Mesodermal cell (in vitro differentiated cells): ENCODE measurements at regions not wholly inside any gene's neighbourhood (a gene's known extent, or its start where the extent isn't known, plus 50 kb on each side); places are given as distances from the start of the nearest gene placed in this dataset.

Experiments
- H3K27ac ChIP-seq: 2 replicates; pipeline ENCODE4 v1.7.0; 2013; ENCODE audit warnings: mild to moderate bottlenecking, low read depth, low read length, moderate library complexity; ENCODE audit not compliant: severe bottlenecking
- H3K36me3 ChIP-seq: 2 replicates; pipeline ENCODE4 v1.7.1; 2013; ENCODE audit warnings: mild to moderate bottlenecking, low read length, moderate library complexity; ENCODE audit not compliant: control insufficient read depth, insufficient read depth
- H3K4me1 ChIP-seq: one replicate; pipeline ENCODE4 v1.7.1; 2013; ENCODE audit warnings: mild to moderate bottlenecking, low read length; ENCODE audit not compliant: insufficient read depth, control insufficient read depth, poor library complexity, severe bottlenecking
- H3K4me3 ChIP-seq: 2 replicates; pipeline ENCODE4 v1.7.0; 2013; ENCODE audit warnings: low read length, control low read depth, mild to moderate bottlenecking; ENCODE audit not compliant: insufficient read depth, poor library complexity, severe bottlenecking; ENCODE audit errors: extremely low read depth
- H3K9me3 ChIP-seq: 2 replicates; pipeline ENCODE4 v1.7.1; 2013; ENCODE audit warnings: mild to moderate bottlenecking, low read length, moderate library complexity; ENCODE audit not compliant: control insufficient read depth
- WGBS, 2 experiments: methylation state at CpG; one replicate each; pipeline ENCODE4 v1.1.5; 2013; ENCODE audit warnings: missing lambda C conversion rate in 2 of 2; ENCODE audit not compliant: insufficient coverage in 2 of 2; 5-methylcytosine and 5-hydroxymethylcytosine counted together

DNA sequence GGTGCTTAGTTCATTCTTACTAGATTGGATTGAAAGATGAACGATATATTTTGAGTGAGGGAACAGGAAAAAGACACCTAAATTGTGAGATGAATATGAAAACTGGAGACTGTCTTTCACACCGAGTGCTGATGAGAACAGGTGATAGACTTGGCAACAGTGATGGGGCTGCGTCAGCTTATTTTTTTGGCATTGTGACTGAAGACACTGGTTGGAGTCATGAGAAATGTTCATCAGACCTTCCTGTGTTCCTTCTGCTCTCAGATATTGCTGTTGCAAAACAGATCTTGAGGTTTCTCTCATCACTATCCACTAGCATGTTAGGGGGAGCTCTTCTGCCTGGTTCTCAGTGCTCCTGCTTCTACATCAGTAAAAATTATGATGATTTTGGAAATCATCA, 124.2 kb upstream of the KCNIP4 start:
- H3K27ac ChIP-seq, result no peak overlapping the region
- no peaks in the 10 kb centered on the region for H3K4me1 ChIP-seq
- no peak overlapping the region for H3K4me3 ChIP-seq
- WGBS, 2 experiments, result 83 to 88% methylated on average over 3 of the region's 3 CpGs
- H3K9me3 ChIP-seq, result peaks cover 8% of the 10 kb centered on the region
- no peaks in the 10 kb centered on the region for H3K36me3 ChIP-seq

DNA sequence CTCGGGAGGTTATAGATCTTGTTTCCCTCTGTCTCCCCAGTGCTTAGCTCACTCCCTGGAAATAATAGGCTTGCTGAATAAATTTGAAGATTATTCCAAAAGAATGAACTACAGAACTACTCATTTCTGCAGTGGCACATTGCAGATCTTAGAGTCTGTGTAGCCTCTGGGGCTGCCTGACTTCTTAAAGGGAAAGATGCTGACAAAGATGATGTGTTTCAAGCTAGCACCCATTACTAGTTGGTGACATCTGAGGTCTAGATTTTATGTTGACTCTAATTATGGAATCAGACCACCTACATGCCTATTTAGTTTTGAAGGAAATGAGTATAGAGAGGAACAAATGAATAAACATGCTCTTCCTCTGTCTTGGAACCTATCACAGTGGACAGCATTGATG, 123.7 kb upstream of the KCNIP4 start:
- WGBS, 2 experiments, result no CpG with 5 or more reads among the region's 1 CpG
- Histone ChIP-seq H3K9me3 (peaks cover 8% of the 10 kb centered on the region), H3K4me1 (no peaks in the 10 kb centered on the region)

DNA sequence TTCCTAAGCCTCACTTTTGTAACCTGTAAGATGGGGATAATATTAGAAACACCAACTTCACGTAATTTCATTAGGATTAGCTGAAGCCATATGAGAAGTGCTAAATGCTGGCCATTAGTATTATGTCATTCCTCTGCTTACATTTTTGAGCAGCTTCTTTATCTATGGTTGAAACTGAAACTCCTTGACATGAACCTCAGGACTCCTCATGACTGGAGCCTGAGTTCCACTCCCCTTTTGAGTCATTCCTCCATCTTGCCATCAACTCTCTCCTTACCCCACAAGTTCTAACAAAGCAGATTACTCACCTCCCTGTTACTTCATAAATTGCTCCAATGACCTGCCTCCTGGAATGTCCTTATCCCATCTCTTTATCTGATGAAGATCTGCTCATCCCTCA, 123.2 kb upstream of the KCNIP4 start:
- H3K36me3 ChIP-seq, result no peaks in the 10 kb centered on the region
- no peak overlapping the region for H3K4me3 ChIP-seq
- H3K4me1 ChIP-seq, result no peaks in the 10 kb centered on the region
- peaks cover 8% of the 10 kb centered on the region for H3K9me3 ChIP-seq
- H3K27ac ChIP-seq, result no peak overlapping the region
- WGBS, 2 experiments, result no CpG with 5 or more reads among the region's 1 CpG

More for the DNA sequence above, 123.7 kb upstream of the KCNIP4 start:
- no peaks in the 10 kb centered on the region for H3K36me3 ChIP-seq
- no peak overlapping the region for H3K27ac ChIP-seq
- H3K4me3 ChIP-seq, result no peak overlapping the region

- H3K36me3 ChIP-seq, result no peaks in the 10 kb centered on the region
- H3K27ac ChIP-seq, result no peak overlapping the region
- 72 to 76% methylated on average over 2 of the region's 2 CpGs for WGBS, 2 experiments
- H3K4me1 ChIP-seq, result no peaks in the 10 kb centered on the region
- peaks cover 8% of the 10 kb centered on the region for H3K9me3 ChIP-seq
- no peak overlapping the region for H3K4me3 ChIP-seq
Observed at GRCh38 chr4:22070256-22070655, 121.7 kb upstream of the KCNIP4 start.

DNA sequence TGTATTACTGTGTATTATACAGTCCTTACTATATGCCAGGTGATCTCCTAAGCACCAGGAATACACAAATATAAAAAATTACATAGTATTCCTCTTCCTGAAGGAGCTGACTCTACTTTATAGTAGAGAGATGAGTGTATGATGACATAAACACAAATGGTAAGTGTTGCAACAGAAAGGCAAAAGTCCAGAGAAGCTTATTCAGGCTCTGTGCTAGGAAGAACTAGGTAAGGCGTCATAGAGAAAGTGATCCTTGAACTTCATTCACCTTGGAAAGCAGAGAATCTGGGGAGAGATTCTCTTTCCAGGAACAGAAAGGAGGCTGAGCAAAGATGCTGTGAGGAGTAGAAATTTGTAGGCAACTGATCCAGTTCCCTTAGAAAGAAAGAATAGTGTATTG, 115.0 kb upstream of the KCNIP4 start:
- Histone ChIP-seq H3K27ac (no peak overlapping the region), H3K4me1 (no peaks in the 10 kb centered on the region), H3K36me3 (no peaks in the 10 kb centered on the region), H3K4me3 (no peak overlapping the region), H3K9me3 (no peaks in the 10 kb centered on the region)
- WGBS, 2 experiments, result 83 to 93% methylated on average over 1 of the region's 1 CpG

- no peak overlapping the region for H3K4me3 ChIP-seq
- H3K36me3 ChIP-seq, result no peaks in the 10 kb centered on the region
- no peaks in the 10 kb centered on the region for H3K4me1 ChIP-seq
- 100% methylated on average over 1 of the region's 3 CpGs; no CpG with 5 or more reads in 1 of the 2 experiments for WGBS, 2 experiments
- H3K9me3 ChIP-seq, result no peaks in the 10 kb centered on the region
- no peak overlapping the region for H3K27ac ChIP-seq
Observed at GRCh38 chr4:22062676-22063075, 114.1 kb upstream of the KCNIP4 start.

DNA sequence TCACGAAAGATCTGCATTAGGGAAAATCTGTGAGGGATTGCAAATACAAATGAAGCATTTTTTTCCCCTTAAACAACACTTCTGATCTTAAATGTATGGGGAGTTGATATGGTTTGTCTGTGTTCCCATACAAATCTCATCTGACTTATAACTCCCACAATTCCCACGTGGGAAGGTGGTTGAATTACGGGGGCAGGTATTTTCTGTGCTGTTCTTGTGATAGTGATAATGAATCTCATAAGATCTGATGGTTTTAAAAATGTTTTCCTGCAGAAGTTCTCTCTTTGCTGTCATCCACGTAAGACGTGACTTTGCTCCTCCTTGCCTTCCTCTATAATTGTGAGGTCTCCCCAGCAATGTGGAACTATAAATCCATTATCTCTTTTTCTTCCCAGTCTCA, 107.4 kb upstream of the KCNIP4 start:
- no peak overlapping the region for H3K4me3 ChIP-seq
- no peak overlapping the region for H3K27ac ChIP-seq
- no peaks in the 10 kb centered on the region for H3K4me1 ChIP-seq
- H3K9me3 ChIP-seq, result no peaks in the 10 kb centered on the region
- no CpG with 5 or more reads among the region's 5 CpGs for WGBS, 2 experiments
- no peaks in the 10 kb centered on the region for H3K36me3 ChIP-seq

GRCh38 chr4:22052076-22052475, 103.5 kb upstream of the KCNIP4 start:
- H3K36me3 ChIP-seq, result no peaks in the 10 kb centered on the region
- no peaks in the 10 kb centered on the region for H3K4me1 ChIP-seq
- H3K27ac ChIP-seq, result no peak overlapping the region
- H3K4me3 ChIP-seq, result no peak overlapping the region
- H3K9me3 ChIP-seq, result no peaks in the 10 kb centered on the region
- 83% methylated on average over 1 of the region's 1 CpG; no CpG with 5 or more reads in 1 of the 2 experiments for WGBS, 2 experiments

- Histone ChIP-seq H3K36me3 (no peaks in the 10 kb centered on the region), H3K4me3 (no peak overlapping the region), H3K27ac (no peak overlapping the region), H3K4me1 (no peaks in the 10 kb centered on the region), H3K9me3 (no peaks in the 10 kb centered on the region)
- 62 to 77% methylated on average over 2 of the region's 2 CpGs for WGBS, 2 experiments
Observed at GRCh38 chr4:22048323-22048722, 99.8 kb upstream of the KCNIP4 start.

DNA sequence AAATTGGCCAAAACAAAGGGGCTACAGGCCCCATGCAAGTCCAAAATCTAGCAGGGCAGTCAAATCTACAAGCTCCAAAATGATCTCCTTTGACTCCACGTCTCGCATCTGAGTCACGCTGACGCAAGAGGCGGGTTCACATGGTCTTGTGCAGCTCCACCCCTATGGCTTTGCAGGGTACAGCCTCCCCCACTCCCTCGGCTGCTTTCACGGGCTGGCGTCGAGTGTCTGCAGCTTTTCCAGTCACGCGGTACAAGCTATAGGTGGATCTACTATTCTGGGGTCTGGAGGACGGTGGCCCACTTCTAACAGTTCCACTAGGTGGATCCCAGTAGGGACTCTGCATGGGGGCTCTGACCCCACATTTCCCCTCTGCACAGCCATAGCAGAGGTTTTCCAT, 99.2 kb upstream of the KCNIP4 start:
- Histone ChIP-seq H3K4me1 (no peaks in the 10 kb centered on the region), H3K36me3 (no peaks in the 10 kb centered on the region), H3K4me3 (no peak overlapping the region), H3K27ac (no peak overlapping the region), H3K9me3 (no peaks in the 10 kb centered on the region)
- WGBS, 2 experiments, result 94 to 97% methylated on average over 6 to 12 of the region's 12 CpGs

GRCh38 chr4:22045051-22045630, 96.6 kb upstream of the KCNIP4 start:
- H3K4me3 ChIP-seq, result no peak overlapping the region
- no peaks in the 10 kb centered on the region for H3K36me3 ChIP-seq

More at GRCh38 chr4:22045051-22045630, 96.6 kb upstream of the KCNIP4 start:
- Histone ChIP-seq H3K9me3 (no peaks in the 10 kb centered on the region), H3K4me1 (no peaks in the 10 kb centered on the region), H3K27ac (no peak overlapping the region)
